Activated CD4-positive, alpha-beta T cell treated with anti-CD3 and anti-CD28 coated beads, Interleukin-2, amount 50 U/mL, for 48 hours (primary cell): ENCODE measurements at regions not wholly inside any gene's neighbourhood (a gene's known extent, or its start where the extent isn't known, plus 50 kb on each side); places are given as distances from the start of the nearest gene placed in this dataset.
"Not testable (repeated sequence)": the region's sequence is repeated elsewhere in the genome, so short reads cannot be mapped to it uniquely, and the experiment has no call there.

Source experiments
- DNase-seq, 2 experiments: peaks; one replicate each; pipeline ENCODE4 v3.0.0-alpha.2; 2020

- DNase-seq: not testable (repeated sequence)
Observed at GRCh38 chr5:93213111-93213794, 367.8 kb downstream of the NR2F1-AS1 start.

- no peak for DNase-seq
Observed at GRCh38 chr5:93209476-93209875, 371.5 kb downstream of the NR2F1-AS1 start.

- no peak for DNase-seq
Observed at GRCh38 chr5:93208141-93208751, 372.8 kb downstream of the NR2F1-AS1 start.

- DNase-seq: no peak
Observed at GRCh38 chr5:93206203-93206602, 374.8 kb downstream of the NR2F1-AS1 start.

- no peak for DNase-seq
Observed at GRCh38 chr5:93201061-93201460, 380.0 kb downstream of the NR2F1-AS1 start.

- no peak for DNase-seq
Observed at GRCh38 chr5:93196986-93197385, 384.0 kb downstream of the NR2F1-AS1 start.

- DNase-seq: no peak
Observed at GRCh38 chr5:93193431-93194347, 387.3 kb downstream of the NR2F1-AS1 start.

- DNase-seq: no peak
Observed at GRCh38 chr5:93192683-93193082, 388.3 kb downstream of the NR2F1-AS1 start.

- DNase-seq: no peak
Observed at GRCh38 chr5:93192087-93192486, 388.9 kb downstream of the NR2F1-AS1 start.

- DNase-seq: no peak
Observed at GRCh38 chr5:93191035-93191817, 389.8 kb downstream of the NR2F1-AS1 start.

- no peak for DNase-seq
Observed at GRCh38 chr5:93189707-93190120, 391.3 kb downstream of the NR2F1-AS1 start.

- DNase-seq: no peak
Observed at GRCh38 chr5:93188876-93189485, 392.0 kb downstream of the NR2F1-AS1 start.

GRCh38 chr5:93186076-93186682, 394.8 kb downstream of the NR2F1-AS1 start:
- no peak for DNase-seq

- DNase-seq: no peak
Observed at GRCh38 chr5:93184041-93184440, 397.0 kb downstream of the NR2F1-AS1 start.

- DNase-seq: no peak
Observed at GRCh38 chr5:93179466-93179865, 401.6 kb downstream of the NR2F1-AS1 start.

- DNase-seq: no peak
Observed at GRCh38 chr5:93174930-93175329, 406.1 kb downstream of the NR2F1-AS1 start.

- DNase-seq: no peak
Observed at GRCh38 chr5:93165559-93165958, 415.5 kb downstream of the NR2F1-AS1 start.

GRCh38 chr5:93164690-93165089, 416.3 kb downstream of the NR2F1-AS1 start:
- DNase-seq: no peak

- no peak for DNase-seq
Observed at GRCh38 chr5:93163010-93163663, 417.9 kb downstream of the NR2F1-AS1 start.

GRCh38 chr5:93161661-93162654, 419.1 kb downstream of the NR2F1-AS1 start:
- no peak for DNase-seq
